AG04449 (cell line): ENCODE measurements at regions not wholly inside any gene's neighbourhood (a gene's known extent, or its start where the extent isn't known, plus 50 kb on each side); places are given as distances from the start of the nearest gene placed in this dataset.

Experiments
- CTCF ChIA-PET: fragments of 350-600 bp; formaldehyde crosslinking; extraction: SDS; loops from one replicate; lab custom pipeline; 2021; ENCODE audit warnings: antibody characterized with exemption; lab: Yijun Ruan, JAX
- POLR2A ChIA-PET: fragments of 400-600, 350-600 bp; formaldehyde crosslinking; extraction: SDS; loops from one replicate; lab custom pipeline; 2020; ENCODE audit warnings: antibody characterized with exemption, inconsistent platforms; lab: Yijun Ruan, JAX
- DNase-seq: peaks from one replicate; pipeline ENCODE4 v3.0.0-alpha.2; 2010; ENCODE audit warnings: low read depth, low spot score
- H3K4me3 ChIP-seq: 2 replicates; pipeline ENCODE4 v1.5.1; 2011; ENCODE audit warnings: low read depth, mild to moderate bottlenecking, control low read depth, low read length
- TF ChIP-seq, protein P1 (sequence below): IDR thresholded peaks from one replicate; pipeline ENCODE4 v1.5.1; 2011; ENCODE audit warnings: mild to moderate bottlenecking, moderate library complexity, low read length, control low read depth, inconsistent platforms; ENCODE audit not compliant: insufficient read depth; ENCODE audit errors: missing control alignments

DNA sequence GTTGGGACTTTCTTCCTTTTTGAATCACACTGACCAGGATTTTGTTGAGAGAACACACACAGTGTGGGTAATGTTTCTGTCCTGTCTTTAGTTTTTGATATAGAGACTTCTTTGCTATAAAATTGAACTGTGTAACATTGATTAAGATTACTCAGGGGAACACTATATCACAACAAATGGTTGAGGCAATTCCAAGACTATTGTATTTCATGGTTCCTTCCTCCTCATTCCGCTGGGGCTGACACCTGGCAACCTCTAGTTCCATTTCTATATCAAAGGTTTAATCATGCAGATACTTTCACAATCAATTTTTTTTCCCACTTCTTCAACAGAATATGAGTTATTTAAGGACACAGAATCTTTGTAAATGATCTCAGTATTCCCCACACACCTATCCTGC lies 182.2 kb downstream of the TAF11L14 start:
- POLR2A ChIA-PET, result no interaction called here
- CTCF ChIA-PET, result no interaction called here
- no peak overlapping the region for H3K4me3 ChIP-seq
- TF ChIP-seq, protein P1, sequence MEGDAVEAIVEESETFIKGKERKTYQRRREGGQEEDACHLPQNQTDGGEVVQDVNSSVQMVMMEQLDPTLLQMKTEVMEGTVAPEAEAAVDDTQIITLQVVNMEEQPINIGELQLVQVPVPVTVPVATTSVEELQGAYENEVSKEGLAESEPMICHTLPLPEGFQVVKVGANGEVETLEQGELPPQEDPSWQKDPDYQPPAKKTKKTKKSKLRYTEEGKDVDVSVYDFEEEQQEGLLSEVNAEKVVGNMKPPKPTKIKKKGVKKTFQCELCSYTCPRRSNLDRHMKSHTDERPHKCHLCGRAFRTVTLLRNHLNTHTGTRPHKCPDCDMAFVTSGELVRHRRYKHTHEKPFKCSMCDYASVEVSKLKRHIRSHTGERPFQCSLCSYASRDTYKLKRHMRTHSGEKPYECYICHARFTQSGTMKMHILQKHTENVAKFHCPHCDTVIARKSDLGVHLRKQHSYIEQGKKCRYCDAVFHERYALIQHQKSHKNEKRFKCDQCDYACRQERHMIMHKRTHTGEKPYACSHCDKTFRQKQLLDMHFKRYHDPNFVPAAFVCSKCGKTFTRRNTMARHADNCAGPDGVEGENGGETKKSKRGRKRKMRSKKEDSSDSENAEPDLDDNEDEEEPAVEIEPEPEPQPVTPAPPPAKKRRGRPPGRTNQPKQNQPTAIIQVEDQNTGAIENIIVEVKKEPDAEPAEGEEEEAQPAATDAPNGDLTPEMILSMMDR, result no peak
- DNase-seq, result no peak

DNA sequence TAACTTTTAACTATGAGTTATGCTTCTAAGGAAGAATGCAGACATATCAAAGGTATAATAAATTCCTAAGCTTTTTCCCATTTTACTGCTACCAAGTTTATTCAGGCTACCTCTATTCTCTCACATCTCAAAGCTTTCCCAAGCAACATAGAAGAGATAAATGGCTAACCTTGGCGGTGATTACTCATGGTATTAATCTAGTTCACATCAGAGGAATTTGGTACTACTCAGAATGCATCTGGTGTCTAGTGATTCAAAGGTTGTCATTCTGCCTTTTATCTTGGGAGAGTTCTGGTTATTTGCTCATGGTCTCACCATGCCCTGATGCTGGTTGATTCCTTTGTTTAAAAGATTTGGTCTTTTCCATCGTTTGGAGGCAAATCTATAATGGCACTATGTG lies 182.7 kb downstream of the TAF11L14 start:
- TF ChIP-seq, protein P1, result no peak
- CTCF ChIA-PET, result interaction anchor here (1.3 kb wide), 1 partner anchor 601 kb away, joined by 3 read pairs; no protein-coding TSS in a partner anchor

DNA sequence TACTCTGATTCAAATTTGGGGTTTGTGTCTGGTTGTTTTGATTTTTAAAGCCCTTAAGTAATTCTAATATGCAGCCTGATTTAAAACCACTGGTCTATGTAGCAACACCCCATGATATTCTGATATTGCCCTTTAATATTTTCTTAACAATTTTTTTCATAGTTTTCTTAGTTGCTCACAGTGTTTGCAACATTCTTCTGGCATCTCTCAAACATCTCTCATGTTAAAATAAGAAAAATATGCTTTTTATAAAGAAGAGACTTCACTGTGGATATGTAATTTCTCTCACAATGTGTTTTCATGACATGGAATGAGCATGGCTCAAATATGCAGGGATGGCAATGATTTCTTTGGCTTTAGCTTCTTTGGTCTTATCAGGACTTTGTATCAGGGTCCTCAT lies 183.7 kb downstream of the TAF11L14 start:
- DNase-seq, result no peak
- H3K4me3 ChIP-seq, result no peak overlapping the region
- CTCF ChIA-PET, result interaction anchor here (1.3 kb wide), 1 partner anchor 602 kb away, joined by 3 read pairs; no protein-coding TSS in a partner anchor
- POLR2A ChIA-PET, result no interaction called here
- TF ChIP-seq, protein P1, result no peak

More for the DNA sequence above, 182.7 kb downstream of the TAF11L14 start:
- POLR2A ChIA-PET, result no interaction called here
- no peak overlapping the region for H3K4me3 ChIP-seq
- no peak for DNase-seq

DNA sequence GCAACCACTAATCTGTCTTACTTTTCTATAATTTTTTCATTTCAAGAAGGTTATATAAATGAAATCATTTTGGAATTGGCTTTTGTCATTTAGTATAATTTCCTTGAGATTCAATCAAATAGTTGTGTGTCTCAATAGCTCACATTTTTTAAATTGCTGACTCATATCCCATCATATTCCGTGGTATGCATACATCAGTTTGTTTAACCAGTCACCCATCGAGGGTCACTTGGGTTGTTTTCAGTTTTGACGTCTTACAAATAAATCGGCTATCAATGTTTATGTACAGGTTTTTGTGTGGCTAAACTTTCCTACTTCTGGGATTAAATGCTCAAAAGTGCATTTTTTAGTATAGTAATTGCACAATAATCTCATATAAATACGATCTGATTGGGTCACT lies 185.5 kb downstream of the TAF11L14 start:
- ChIA-PET POLR2A (no interaction called here), CTCF (no interaction called here)
- DNase-seq, result no peak
- TF ChIP-seq, protein P1, result no peak
- no peak overlapping the region for H3K4me3 ChIP-seq

DNA sequence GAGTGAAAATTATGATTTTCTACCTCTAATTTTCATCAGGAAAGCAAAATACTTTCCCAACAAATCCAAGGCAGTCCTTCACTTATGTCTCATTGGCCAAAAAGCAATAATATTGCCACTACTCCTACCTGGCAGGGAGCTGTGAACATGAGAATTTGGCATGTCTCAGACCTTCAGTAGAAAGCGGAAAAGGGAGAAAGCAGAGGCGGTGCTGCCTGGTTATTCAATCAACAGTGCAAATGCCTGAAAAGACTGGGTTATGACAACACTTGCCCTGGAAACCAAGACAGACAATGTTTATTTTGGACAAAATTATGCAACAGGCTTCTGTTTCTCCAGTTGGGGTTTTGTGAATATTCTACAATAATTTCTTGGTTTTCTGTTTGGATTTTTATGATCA lies 194.4 kb downstream of the TAF11L14 start:
- no peak for DNase-seq
- ChIA-PET POLR2A (no interaction called here), CTCF (no interaction called here)
- TF ChIP-seq, protein P1, result no peak
- no peak overlapping the region for H3K4me3 ChIP-seq

DNA sequence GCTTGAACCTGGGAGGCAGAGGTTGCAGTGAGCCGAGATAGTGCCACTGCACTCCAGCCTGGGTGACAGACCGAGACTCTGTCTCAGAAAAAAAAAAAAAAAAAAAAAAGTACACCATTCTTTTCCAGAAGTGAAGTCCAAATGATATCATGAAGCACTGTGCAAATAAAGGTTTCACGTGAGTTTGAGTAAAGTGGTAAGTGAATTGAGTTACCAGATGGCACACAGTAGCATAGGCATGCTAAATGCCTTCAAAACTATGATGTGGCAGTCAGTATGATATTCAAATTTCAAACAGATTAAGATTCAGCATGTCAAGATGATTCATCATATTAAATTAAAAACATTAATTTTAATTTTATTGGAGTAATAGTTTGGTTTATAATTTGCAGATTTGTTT lies 195.2 kb downstream of the TAF11L14 start:
- TF ChIP-seq, protein P1, result no peak
- H3K4me3 ChIP-seq, result no peak overlapping the region
- DNase-seq, result no peak
- ChIA-PET CTCF (no interaction called here), POLR2A (no interaction called here)
